Naive B cell (primary cell): ENCODE measurements at regions not wholly inside any gene's neighbourhood (a gene's known extent, or its start where the extent isn't known, plus 50 kb on each side); places are given as distances from the start of the nearest gene placed in this dataset.
A peak's percentile ranks its signal among the peaks of the same experiment; 100 is the strongest.
"Not testable (repeated sequence)": the region's sequence is repeated elsewhere in the genome, so short reads cannot be mapped to it uniquely, and the experiment has no call there.

Experiments
- ATAC-seq, 2 donors: fragments of 150-1000 bp; cut with Tn5 transposase; 2 replicates each; pipeline ENCODE4 v1.10.0; 2021; ENCODE audit warnings: low read depth in 2 of 2, mild to moderate bottlenecking in 2 of 2, moderate library complexity in 2 of 2
- DNase-seq: peaks from one replicate; pipeline ENCODE4 v3.0.0; 2022
- H3K27ac Mint-ChIP-seq, 6 donors: one replicate each; pipeline ENCODE4 v1.8.0; 2020 to 2022; ENCODE audit warnings: mild to moderate bottlenecking in 6 of 6, mixed read lengths in 6 of 6, moderate library complexity in 5 of 6, inconsistent platforms in 2 of 6
- H3K27me3 Mint-ChIP-seq, 3 donors: one replicate each; pipeline ENCODE4 v1.8.0; 2021 to 2022; ENCODE audit warnings: mixed read lengths in 3 of 3, mild to moderate bottlenecking in 1 of 3
- H3K36me3 Mint-ChIP-seq, 2 donors: one replicate each; pipeline ENCODE4 v1.8.0; 2020 to 2022; ENCODE audit warnings: mixed read lengths in 2 of 2, inconsistent platforms in 1 of 2, mild to moderate bottlenecking in 1 of 2
- H3K4me1 Mint-ChIP-seq, 3 donors: one replicate each; pipeline ENCODE4 v1.8.0; 2020 to 2022; ENCODE audit warnings: mixed read lengths in 3 of 3, inconsistent platforms in 1 of 3, mild to moderate bottlenecking in 1 of 3, moderate library complexity in 1 of 3
- H3K4me3 Mint-ChIP-seq, 8 donors: one replicate each; pipeline ENCODE4 v1.8.0; 2020 to 2022; ENCODE audit warnings: mild to moderate bottlenecking in 8 of 8, mixed read lengths in 8 of 8, moderate library complexity in 8 of 8, inconsistent platforms in 2 of 8
- H3K9me3 Mint-ChIP-seq, 7 donors: one replicate each; pipeline ENCODE4 v1.8.0; 2020 to 2022; ENCODE audit warnings: mixed read lengths in 7 of 7, mild to moderate bottlenecking in 5 of 7, inconsistent platforms in 2 of 7, moderate library complexity in 1 of 7

GRCh38 chr1:18569811-18570545 lies 60.7 kb upstream of the PAX7 start:
- ATAC-seq (no peak), DNase-seq (no peak)
- H3K4me1 Mint-ChIP-seq: peaks cover 5 to 13% (median 9%) of the 10 kb centered on the region in 3 donors
- H3K27ac Mint-ChIP-seq: peak overlapping the region in 1 of 6 donors; percentile 12
- peak overlapping the region in 1 of 8 donors; percentile 64 for H3K4me3 Mint-ChIP-seq
- H3K27me3 Mint-ChIP-seq: peaks cover 10 to 42% (median 27%) of the 10 kb centered on the region in 3 donors
- H3K9me3 Mint-ChIP-seq: peaks cover 0 to 8% (median 2%) of the 10 kb centered on the region in 7 donors
- H3K36me3 Mint-ChIP-seq: no peaks in the 10 kb centered on the region

GRCh38 chr1:18571275-18571674 lies 59.4 kb upstream of the PAX7 start:
- peaks cover 9 to 14% (median 10%) of the 10 kb centered on the region in 3 donors for H3K4me1 Mint-ChIP-seq
- H3K9me3 Mint-ChIP-seq: peaks cover 0 to 8% (median 2%) of the 10 kb centered on the region in 7 donors
- no peaks in the 10 kb centered on the region for H3K36me3 Mint-ChIP-seq
- peaks cover 5 to 40% (median 30%) of the 10 kb centered on the region in 3 donors for H3K27me3 Mint-ChIP-seq
- no peak overlapping the region for H3K27ac Mint-ChIP-seq
- DNase-seq: no peak
- H3K4me3 Mint-ChIP-seq: no peak overlapping the region
- no peak for ATAC-seq

GRCh38 chr1:18572022-18572880 lies 58.4 kb upstream of the PAX7 start:
- peaks cover 9 to 14% (median 10%) of the 10 kb centered on the region in 3 donors for H3K4me1 Mint-ChIP-seq
- H3K4me3 Mint-ChIP-seq: no peak overlapping the region
- ATAC-seq (no peak), DNase-seq (no peak)
- peaks cover 0 to 8% (median 1%) of the 10 kb centered on the region in 7 donors for H3K9me3 Mint-ChIP-seq
- no peak overlapping the region for H3K27ac Mint-ChIP-seq
- peaks cover 5 to 44% (median 29%) of the 10 kb centered on the region in 3 donors for H3K27me3 Mint-ChIP-seq
- H3K36me3 Mint-ChIP-seq: no peaks in the 10 kb centered on the region

GRCh38 chr1:18573170-18573569 lies 57.5 kb upstream of the PAX7 start:
- Mint-ChIP-seq H3K4me3 (no peak overlapping the region), H3K9me3 (peaks cover 0 to 4% (median 2%) of the 10 kb centered on the region in 7 donors), H3K36me3 (no peaks in the 10 kb centered on the region), H3K27ac (no peak overlapping the region), H3K27me3 (peaks cover 8 to 34% (median 27%) of the 10 kb centered on the region in 3 donors), H3K4me1 (peaks cover 9 to 14% (median 10%) of the 10 kb centered on the region in 3 donors)
- ATAC-seq (no peak), DNase-seq (no peak)

GRCh38 chr1:18574754-18575153 lies 55.9 kb upstream of the PAX7 start:
- Mint-ChIP-seq H3K9me3 (peaks cover 0 to 6% (median 0%) of the 10 kb centered on the region in 7 donors), H3K27ac (no peak overlapping the region), H3K4me1 (peaks cover 9 to 14% (median 10%) of the 10 kb centered on the region in 3 donors), H3K4me3 (no peak overlapping the region), H3K36me3 (no peaks in the 10 kb centered on the region), H3K27me3 (peaks cover 4 to 25% (median 22%) of the 10 kb centered on the region in 3 donors)
- DNase-seq (no peak), ATAC-seq (no peak)

- H3K4me3 Mint-ChIP-seq: no peak overlapping the region
- ATAC-seq (no peak), DNase-seq (peak; percentile 5)
- H3K9me3 Mint-ChIP-seq: peaks cover 0 to 6% (median 0%) of the 10 kb centered on the region in 7 donors
- peaks cover 4 to 18% (median 16%) of the 10 kb centered on the region in 3 donors for H3K27me3 Mint-ChIP-seq
- H3K4me1 Mint-ChIP-seq: peaks cover 9 to 14% (median 10%) of the 10 kb centered on the region in 3 donors
- H3K27ac Mint-ChIP-seq: no peak overlapping the region
- no peaks in the 10 kb centered on the region for H3K36me3 Mint-ChIP-seq
Observed at GRCh38 chr1:18575620-18576019, 55.0 kb upstream of the PAX7 start.

GRCh38 chr1:18578271-18578670 lies 52.4 kb upstream of the PAX7 start:
- ATAC-seq: no peak

GRCh38 chr1:18579267-18579666 lies 51.4 kb upstream of the PAX7 start:
- Mint-ChIP-seq H3K27ac (peak overlapping the region in 1 of 6 donors; percentile 69), H3K27me3 (peaks cover 9 to 29% (median 16%) of the 10 kb centered on the region in 3 donors)
- not testable (repeated sequence) for DNase-seq, H3K4me3 Mint-ChIP-seq, H3K4me1 Mint-ChIP-seq, H3K36me3 Mint-ChIP-seq, ATAC-seq, H3K9me3 Mint-ChIP-seq

More at GRCh38 chr1:18578271-18578670, 52.4 kb upstream of the PAX7 start:
- H3K36me3 Mint-ChIP-seq: no peaks in the 10 kb centered on the region
- H3K27ac Mint-ChIP-seq: no peak overlapping the region
- peaks cover 9 to 26% (median 16%) of the 10 kb centered on the region in 3 donors for H3K27me3 Mint-ChIP-seq
- H3K4me1 Mint-ChIP-seq: peaks cover 5 to 8% (median 6%) of the 10 kb centered on the region in 3 donors
- H3K9me3 Mint-ChIP-seq: peaks cover 0 to 6% (median 0%) of the 10 kb centered on the region in 7 donors
- DNase-seq: no peak
- H3K4me3 Mint-ChIP-seq: no peak overlapping the region

- Mint-ChIP-seq H3K27me3 (peaks cover 9 to 36% (median 16%) of the 10 kb centered on the region in 3 donors), H3K9me3 (peaks cover 0 to 6% (median 0%) of the 10 kb centered on the region in 7 donors), H3K36me3 (no peaks in the 10 kb centered on the region), H3K4me3 (no peak overlapping the region), H3K4me1 (peaks cover 0 to 6% (median 5%) of the 10 kb centered on the region in 3 donors), H3K27ac (no peak overlapping the region)
- ATAC-seq (no peak), DNase-seq (no peak)
Observed at GRCh38 chr1:18580047-18580446, 50.6 kb upstream of the PAX7 start.

- ATAC-seq (no peak), DNase-seq (no peak)
- Mint-ChIP-seq H3K4me3 (no peak overlapping the region), H3K9me3 (peaks cover 0 to 6% (median 0%) of the 10 kb centered on the region in 7 donors), H3K27ac (no peak overlapping the region), H3K4me1 (peaks cover 0 to 5% (median under 1%) of the 10 kb centered on the region in 3 donors), H3K36me3 (no peaks in the 10 kb centered on the region), H3K27me3 (peaks cover 9 to 31% (median 12%) of the 10 kb centered on the region in 3 donors)
Observed at GRCh38 chr1:18580691-18581419, 49.8 kb upstream of the PAX7 start.
